MG63 (cell line): ENCODE measurements at regions not wholly inside any gene's neighbourhood (a gene's known extent, or its start where the extent isn't known, plus 50 kb on each side); places are given as distances from the start of the nearest gene placed in this dataset.
A peak's percentile ranks its signal among the peaks of the same experiment; 100 is the strongest.
"Not testable (repeated sequence)": the region's sequence is repeated elsewhere in the genome, so short reads cannot be mapped to it uniquely, and the experiment has no call there.

ENCODE experiments used
- DNase-seq: peaks from one replicate; pipeline ENCODE4 v3.0.0-alpha.2; 2020
- H3K27me3 ChIP-seq: fragments of 250-450 bp; sonication (Bioruptor Pico); 2 replicates; pipeline ENCODE4 v1.5.1; 2020; ENCODE audit warnings: mild to moderate bottlenecking, moderate library complexity
- H3K36me3 ChIP-seq: fragments of 250-450 bp; sonication (Bioruptor Pico); 2 replicates; pipeline ENCODE4 v1.5.1; 2020; ENCODE audit warnings: mild to moderate bottlenecking, moderate library complexity
- H3K4me3 ChIP-seq: fragments of 250-450 bp; sonication (Bioruptor Pico); 2 replicates; pipeline ENCODE4 v1.5.1; 2020; ENCODE audit warnings: mild to moderate bottlenecking, moderate library complexity
- H3K9me3 ChIP-seq: fragments of 250-450 bp; sonication (Bioruptor Pico); 2 replicates; pipeline ENCODE4 v1.5.1; 2020; ENCODE audit warnings: mild to moderate bottlenecking, moderate library complexity

GRCh38 chr14:34094384-34094783 lies 143.5 kb upstream of the EGLN3 start:
- DNase-seq = no peak
- H3K9me3 ChIP-seq = no peaks in the 10 kb centered on the region
- H3K4me3 ChIP-seq = no peak overlapping the region
- H3K27me3 ChIP-seq = no peaks in the 10 kb centered on the region
- H3K36me3 ChIP-seq = no peaks in the 10 kb centered on the region

GRCh38 chr14:34093883-34094282 lies 143.0 kb upstream of the EGLN3 start:
- Histone ChIP-seq H3K36me3 (no peaks in the 10 kb centered on the region), H3K4me3 (no peak overlapping the region), H3K9me3 (no peaks in the 10 kb centered on the region), H3K27me3 (no peaks in the 10 kb centered on the region)
- DNase-seq = no peak

DNA sequence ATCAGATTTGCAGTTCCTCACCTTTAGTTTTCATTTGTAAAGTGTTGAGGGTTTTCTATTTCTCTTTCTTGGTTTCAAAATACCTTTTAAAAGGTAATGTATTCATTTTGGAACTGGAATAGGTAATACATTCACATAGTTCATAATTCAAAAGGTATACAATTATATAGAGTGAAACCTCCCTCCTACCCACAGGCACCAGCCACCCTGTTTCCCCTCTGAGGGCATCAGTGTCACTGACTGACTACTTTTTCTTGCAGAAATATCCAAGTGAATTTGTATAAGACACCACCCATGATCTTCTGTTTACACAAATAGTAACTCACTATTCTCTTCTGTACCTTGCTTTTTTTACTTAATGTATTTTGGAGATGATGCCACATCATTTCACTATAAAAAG lies 139.6 kb upstream of the EGLN3 start:
- H3K36me3 ChIP-seq = no peaks in the 10 kb centered on the region
- H3K4me3 ChIP-seq = no peak overlapping the region
- H3K27me3 ChIP-seq = no peaks in the 10 kb centered on the region
- no peak for DNase-seq
- H3K9me3 ChIP-seq = no peaks in the 10 kb centered on the region

DNA sequence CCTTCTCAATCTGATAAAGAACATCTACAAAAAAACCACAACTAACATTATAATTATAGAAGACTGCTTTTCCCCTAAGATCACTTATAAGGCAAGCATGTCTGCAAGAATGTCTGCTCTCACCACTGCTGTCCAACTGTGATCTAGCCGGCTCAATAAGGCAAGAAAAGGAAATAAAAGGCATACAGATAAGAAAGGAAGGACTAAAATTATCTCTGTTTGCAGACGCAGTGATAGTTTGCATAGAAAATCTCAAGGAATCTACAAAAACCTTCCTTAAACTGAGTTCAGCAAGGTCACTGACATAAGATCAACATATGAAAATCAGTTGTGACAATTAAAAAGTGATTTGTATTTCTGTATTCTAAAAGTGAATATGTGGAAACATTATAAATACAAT lies 138.0 kb upstream of the EGLN3 start:
- Histone ChIP-seq H3K4me3 (no peak overlapping the region), H3K9me3 (no peaks in the 10 kb centered on the region), H3K36me3 (no peaks in the 10 kb centered on the region), H3K27me3 (no peaks in the 10 kb centered on the region)
- DNase-seq = no peak

GRCh38 chr14:34087571-34087970 lies 136.7 kb upstream of the EGLN3 start:
- no peaks in the 10 kb centered on the region for H3K36me3 ChIP-seq
- no peak overlapping the region for H3K4me3 ChIP-seq
- H3K9me3 ChIP-seq = no peaks in the 10 kb centered on the region
- H3K27me3 ChIP-seq = no peaks in the 10 kb centered on the region
- DNase-seq = no peak

DNA sequence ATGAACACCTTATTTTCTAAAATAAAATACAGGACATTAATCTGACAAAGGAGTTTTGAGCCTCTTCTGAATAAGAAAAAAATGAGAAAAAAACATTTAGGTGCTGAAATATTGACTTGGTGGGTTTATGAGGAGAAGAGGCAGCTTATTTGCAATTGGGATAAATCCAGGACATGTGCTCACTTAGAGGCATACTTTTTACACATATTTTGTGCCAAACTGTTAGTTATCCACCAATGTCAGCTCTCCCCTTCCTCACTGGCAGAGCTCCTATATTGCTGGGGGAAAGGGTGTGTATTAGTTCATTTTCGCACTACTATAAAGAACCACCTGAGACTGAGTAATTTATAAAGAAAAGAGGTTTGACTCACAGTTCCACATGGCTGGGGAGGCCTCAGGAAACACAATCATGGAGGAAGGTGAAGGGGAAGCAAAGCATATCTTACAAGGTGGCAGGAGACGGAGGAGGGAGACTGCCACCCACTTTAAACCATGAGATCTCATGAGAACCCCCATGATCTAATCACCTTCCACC lies 135.4 kb upstream of the EGLN3 start:
- Histone ChIP-seq H3K4me3 (no peak overlapping the region), H3K36me3 (no peaks in the 10 kb centered on the region), H3K9me3 (no peaks in the 10 kb centered on the region), H3K27me3 (no peaks in the 10 kb centered on the region)
- DNase-seq = no peak

DNA sequence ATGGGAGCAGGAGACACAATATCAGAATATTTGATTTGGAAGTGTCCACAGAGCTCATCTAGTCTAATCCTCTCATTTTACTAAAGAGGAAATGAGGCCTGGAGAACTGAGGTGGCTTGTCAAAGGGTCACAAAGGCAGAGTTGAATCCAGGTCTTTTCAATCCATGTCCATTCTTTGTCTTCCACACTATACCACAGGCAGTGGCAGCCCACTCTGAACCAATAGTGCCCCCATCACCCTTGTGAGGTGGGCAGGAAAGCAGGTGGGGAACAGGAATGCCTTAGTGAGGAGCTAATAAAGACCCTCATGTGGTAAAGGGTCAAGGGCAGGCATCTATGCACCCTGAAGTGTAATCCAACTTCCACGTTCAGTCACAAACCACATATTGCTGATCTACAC lies 134.8 kb upstream of the EGLN3 start:
- no peak for DNase-seq

GRCh38 chr14:34081576-34082136 lies 130.8 kb upstream of the EGLN3 start:
- Histone ChIP-seq H3K4me3 (no peak overlapping the region), H3K27me3 (no peaks in the 10 kb centered on the region), H3K9me3 (no peaks in the 10 kb centered on the region), H3K36me3 (no peaks in the 10 kb centered on the region)
- peak; percentile 14 for DNase-seq

More for the DNA sequence above, 134.8 kb upstream of the EGLN3 start:
- Histone ChIP-seq H3K27me3 (no peaks in the 10 kb centered on the region), H3K9me3 (no peaks in the 10 kb centered on the region), H3K4me3 (no peak overlapping the region), H3K36me3 (no peaks in the 10 kb centered on the region)

DNA sequence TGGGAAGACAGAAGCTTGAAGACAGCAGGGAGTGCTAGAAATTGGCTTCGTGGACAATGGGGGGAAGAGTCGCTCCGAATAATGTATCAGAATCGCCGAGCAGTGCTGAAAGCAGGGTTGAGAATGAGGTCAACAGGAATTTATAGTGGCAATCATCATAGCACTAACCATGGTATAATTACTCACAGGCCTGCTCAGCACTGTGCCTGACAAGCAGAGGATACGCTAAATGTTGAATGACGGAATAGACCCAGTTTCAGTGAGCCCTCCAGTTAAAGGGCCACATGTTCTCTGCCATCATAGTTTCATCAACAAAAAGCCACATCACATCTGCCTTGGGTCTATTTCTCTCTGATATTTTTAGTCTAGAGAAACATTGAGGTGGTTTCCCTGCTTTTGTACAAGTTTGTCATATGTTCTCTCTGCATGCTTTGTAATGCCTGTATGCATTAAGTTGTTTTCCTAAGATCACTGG lies 130.3 kb upstream of the EGLN3 start:
- peak; percentile 49 for DNase-seq
- no peaks in the 10 kb centered on the region for H3K27me3 ChIP-seq
- H3K4me3 ChIP-seq = no peak overlapping the region
- H3K9me3 ChIP-seq = no peaks in the 10 kb centered on the region
- H3K36me3 ChIP-seq = no peaks in the 10 kb centered on the region

- H3K27me3 ChIP-seq, H3K4me3 ChIP-seq, DNase-seq, H3K36me3 ChIP-seq, H3K9me3 ChIP-seq: not testable (repeated sequence)
These were observed 128.8 kb upstream of the EGLN3 start for GRCh38 chr14:34079643-34080042.

DNA sequence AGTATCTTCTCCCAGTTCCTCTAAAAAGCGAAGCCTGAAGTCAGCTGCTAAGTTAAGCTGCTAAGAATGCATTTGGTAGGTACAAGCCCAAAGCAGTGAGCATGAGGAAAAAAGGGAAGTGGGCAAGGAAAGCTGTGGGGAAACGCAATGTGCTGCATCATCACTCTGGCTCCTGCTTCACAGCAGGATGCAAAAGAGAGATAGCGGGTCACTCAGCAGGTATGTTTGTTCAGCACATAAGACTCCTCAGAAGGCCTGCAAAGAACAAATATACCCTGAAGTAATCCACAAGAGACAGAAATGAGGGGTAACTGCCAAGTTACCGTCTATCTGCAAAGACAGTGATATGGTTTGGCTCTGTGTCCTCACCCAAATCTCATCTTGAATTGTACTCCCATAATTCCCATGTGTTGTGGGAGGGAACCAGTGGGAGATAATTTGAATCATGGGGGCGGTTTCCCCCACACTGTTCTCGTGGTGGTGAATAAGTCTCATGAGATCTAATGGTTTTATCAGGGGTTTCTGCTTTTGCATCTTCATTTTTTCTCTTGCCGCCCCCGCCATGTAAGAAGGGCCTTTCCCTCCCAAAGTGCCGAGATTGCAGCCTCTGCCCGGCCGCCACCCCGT lies 127.4 kb upstream of the EGLN3 start:
- Histone ChIP-seq H3K4me3 (no peak overlapping the region), H3K9me3 (no peaks in the 10 kb centered on the region), H3K27me3 (no peaks in the 10 kb centered on the region), H3K36me3 (no peaks in the 10 kb centered on the region)
- no peak for DNase-seq

DNA sequence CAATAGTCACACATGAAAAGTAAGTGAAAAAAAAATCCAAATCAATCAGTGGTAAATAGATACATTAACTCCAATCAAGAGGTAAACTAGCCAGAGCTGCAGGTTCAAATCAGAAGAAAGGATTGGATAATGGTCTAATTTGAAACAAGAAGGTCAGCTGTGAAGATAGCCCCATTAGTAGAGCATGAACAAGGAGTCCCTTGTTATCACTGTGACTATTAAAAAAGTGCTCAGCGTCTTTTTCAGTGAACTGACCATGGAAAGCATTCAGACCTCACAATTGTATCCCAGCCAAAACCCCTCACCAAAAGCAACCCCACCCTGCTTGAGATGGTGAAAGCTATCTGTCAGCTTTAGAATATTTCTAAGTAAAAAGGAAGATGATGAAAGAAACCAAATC lies 125.0 kb upstream of the EGLN3 start:
- H3K27me3 ChIP-seq = no peaks in the 10 kb centered on the region
- no peaks in the 10 kb centered on the region for H3K9me3 ChIP-seq
- no peaks in the 10 kb centered on the region for H3K36me3 ChIP-seq
- no peak overlapping the region for H3K4me3 ChIP-seq
- no peak for DNase-seq

GRCh38 chr14:34075042-34075744 lies 124.3 kb upstream of the EGLN3 start:
- Histone ChIP-seq H3K4me3 (no peak overlapping the region), H3K9me3 (no peaks in the 10 kb centered on the region)
- DNase-seq = no peak

GRCh38 chr14:34072921-34073320 lies 122.0 kb upstream of the EGLN3 start:
- H3K9me3 ChIP-seq = no peaks in the 10 kb centered on the region
- no peaks in the 10 kb centered on the region for H3K27me3 ChIP-seq
- no peak for DNase-seq
- no peaks in the 10 kb centered on the region for H3K36me3 ChIP-seq
- no peak overlapping the region for H3K4me3 ChIP-seq

More at GRCh38 chr14:34075042-34075744, 124.3 kb upstream of the EGLN3 start:
- H3K27me3 ChIP-seq = no peaks in the 10 kb centered on the region
- no peaks in the 10 kb centered on the region for H3K36me3 ChIP-seq

DNA sequence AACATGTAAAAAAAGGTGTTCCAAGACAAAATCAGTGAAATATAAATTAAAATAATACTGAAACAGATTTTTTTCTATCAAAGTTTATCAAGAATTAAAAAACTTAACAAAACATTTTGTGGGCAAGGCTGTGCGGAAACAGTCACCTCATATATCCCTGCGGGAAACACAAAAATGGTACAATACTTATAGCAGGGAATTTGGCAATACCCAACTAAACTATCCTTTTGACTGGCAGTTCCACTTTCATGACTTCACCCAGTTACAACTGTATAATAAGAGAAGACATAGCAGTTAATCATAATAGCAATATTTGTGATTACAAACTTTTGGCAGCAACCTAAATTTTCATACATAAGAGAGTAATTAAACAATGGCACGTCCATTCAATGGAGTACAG lies 121.5 kb upstream of the EGLN3 start:
- Histone ChIP-seq H3K36me3 (no peaks in the 10 kb centered on the region), H3K9me3 (no peaks in the 10 kb centered on the region), H3K4me3 (no peak overlapping the region), H3K27me3 (no peaks in the 10 kb centered on the region)
- no peak for DNase-seq

- no peaks in the 10 kb centered on the region for H3K9me3 ChIP-seq
- DNase-seq = no peak
- H3K4me3 ChIP-seq = no peak overlapping the region
- H3K36me3 ChIP-seq = no peaks in the 10 kb centered on the region
- H3K27me3 ChIP-seq = no peaks in the 10 kb centered on the region
These were observed 120.1 kb upstream of the EGLN3 start for GRCh38 chr14:34070917-34071407.

DNA sequence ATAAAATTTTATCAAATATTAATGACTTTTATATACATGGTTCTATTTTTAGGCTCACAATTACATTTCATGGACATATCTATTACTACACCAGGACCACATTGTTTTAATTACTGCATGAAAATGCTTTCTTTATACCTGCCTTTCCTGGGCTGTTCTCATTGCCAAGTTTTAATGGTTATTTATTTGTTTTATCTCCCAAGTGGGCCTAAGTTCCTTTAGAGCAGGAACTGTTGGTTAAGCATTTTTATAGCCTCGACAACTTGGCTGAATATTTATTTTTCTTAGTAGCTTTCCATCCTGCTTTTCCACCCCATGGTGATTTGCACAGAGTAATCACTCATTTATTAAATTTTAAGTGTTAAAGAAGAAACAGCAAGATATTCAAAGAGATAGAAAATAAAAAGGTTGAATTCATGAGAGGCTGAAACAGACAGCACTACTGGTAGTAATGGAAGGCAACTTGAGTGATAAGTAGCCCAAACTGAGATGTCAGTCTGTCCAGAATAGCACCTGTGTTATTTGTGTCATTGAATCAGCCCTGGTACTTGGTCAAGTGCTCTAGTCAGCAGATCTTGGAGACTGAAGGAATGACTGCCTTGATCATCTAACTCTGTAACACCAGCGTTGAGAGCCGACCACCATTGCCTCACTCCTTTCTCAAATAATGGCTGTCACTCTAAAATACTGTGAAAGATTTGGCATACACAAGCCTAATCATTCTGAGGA lies 119.1 kb upstream of the EGLN3 start:
- Histone ChIP-seq H3K36me3 (no peaks in the 10 kb centered on the region), H3K27me3 (no peaks in the 10 kb centered on the region), H3K4me3 (no peak overlapping the region), H3K9me3 (no peaks in the 10 kb centered on the region)
- DNase-seq = no peak
